Calu3 (cell line): ENCODE measurements at regions not wholly inside any gene's neighbourhood (a gene's known extent, or its start where the extent isn't known, plus 50 kb on each side); places are given as distances from the start of the nearest gene placed in this dataset.
"Not testable (repeated sequence)": the region's sequence is repeated elsewhere in the genome, so short reads cannot be mapped to it uniquely, and the experiment has no call there.

Experiments used
- BruUV-seq: library from RNA; stranded (reverse); fragments of 400-500 nt; replicated peaks from 2 replicates; lab custom pipeline; 2021; lab: Mats Ljungman, UMichigan
- CTCF ChIA-PET: fragments of 300-600 bp; sonication (Branson Sonifier 250); formaldehyde crosslinking; loops from one replicate; lab custom pipeline; 2022; ENCODE audit warnings: antibody characterized with exemption; lab: Charles Lee
- DNase-seq: peaks from one replicate; pipeline ENCODE4 v3.0.0; 2022
- H3K27ac Mint-ChIP-seq: one replicate; pipeline ENCODE4 v1.8.0; 2022; ENCODE audit warnings: mixed read lengths; ENCODE audit not compliant: unreplicated experiment
- H3K27me3 Mint-ChIP-seq: one replicate; pipeline ENCODE4 v1.8.0; 2022; ENCODE audit warnings: mixed read lengths; ENCODE audit not compliant: unreplicated experiment
- H3K36me3 Mint-ChIP-seq: one replicate; pipeline ENCODE4 v1.8.0; 2022; ENCODE audit warnings: mild to moderate bottlenecking, moderate library complexity, mixed read lengths; ENCODE audit not compliant: insufficient read depth, unreplicated experiment
- H3K4me1 Mint-ChIP-seq: one replicate; pipeline ENCODE4 v1.8.0; 2022; ENCODE audit warnings: mild to moderate bottlenecking, low read depth, mixed read lengths; ENCODE audit not compliant: unreplicated experiment
- H3K4me3 Mint-ChIP-seq: one replicate; pipeline ENCODE4 v1.8.0; 2022; ENCODE audit warnings: mild to moderate bottlenecking, low read depth, moderate library complexity, mixed read lengths; ENCODE audit not compliant: unreplicated experiment
- H3K9me3 Mint-ChIP-seq: one replicate; pipeline ENCODE4 v1.8.0; 2022; ENCODE audit warnings: low read depth, mixed read lengths; ENCODE audit not compliant: unreplicated experiment
- intact Hi-C: fragments of 100-400 bp; cut with micrococcal nuclease; formaldehyde crosslinking; loops from one replicate; pipeline ENCODE4 v1.10.0; 2022; ENCODE audit not compliant: unreplicated experiment
- TF ChIP-seq, protein P1 (sequence below): fragments of 200-600 bp; IDR thresholded peaks from one replicate; pipeline ENCODE4 v1.8.0; 2022; ENCODE audit warnings: antibody characterized with exemption; ENCODE audit not compliant: unreplicated experiment

DNA sequence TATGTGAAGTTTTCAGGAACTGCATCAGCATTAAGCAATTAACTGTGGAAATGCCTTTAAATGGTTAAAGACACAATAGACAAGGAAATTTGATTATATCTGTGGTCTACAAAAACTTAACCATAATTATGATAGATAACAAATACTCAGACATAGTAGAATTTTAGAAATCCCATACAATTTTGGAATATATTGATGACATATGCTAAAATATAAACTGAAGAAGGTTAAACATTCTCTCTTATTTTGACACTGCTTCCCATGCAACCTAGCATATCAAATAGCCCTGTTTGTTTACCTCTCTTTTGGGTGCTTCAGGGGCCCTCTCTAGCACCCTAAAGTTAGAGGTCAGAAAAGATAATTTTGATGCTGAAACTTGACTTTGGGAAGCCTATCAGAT lies 1274.8 kb upstream of the SLC39A10 start:
- Mint-ChIP-seq H3K27me3 (no peaks in the 10 kb centered on the region), H3K9me3 (peaks cover 4% of the 10 kb centered on the region), H3K4me1 (no peaks in the 10 kb centered on the region), H3K4me3 (no peak overlapping the region), H3K36me3 (no peaks in the 10 kb centered on the region), H3K27ac (no peak overlapping the region)
- CTCF ChIA-PET: no interaction called here
- no peak for DNase-seq
- no TSS peak for BruUV-seq
- intact Hi-C loops: no loop called here
- TF ChIP-seq, protein P1, sequence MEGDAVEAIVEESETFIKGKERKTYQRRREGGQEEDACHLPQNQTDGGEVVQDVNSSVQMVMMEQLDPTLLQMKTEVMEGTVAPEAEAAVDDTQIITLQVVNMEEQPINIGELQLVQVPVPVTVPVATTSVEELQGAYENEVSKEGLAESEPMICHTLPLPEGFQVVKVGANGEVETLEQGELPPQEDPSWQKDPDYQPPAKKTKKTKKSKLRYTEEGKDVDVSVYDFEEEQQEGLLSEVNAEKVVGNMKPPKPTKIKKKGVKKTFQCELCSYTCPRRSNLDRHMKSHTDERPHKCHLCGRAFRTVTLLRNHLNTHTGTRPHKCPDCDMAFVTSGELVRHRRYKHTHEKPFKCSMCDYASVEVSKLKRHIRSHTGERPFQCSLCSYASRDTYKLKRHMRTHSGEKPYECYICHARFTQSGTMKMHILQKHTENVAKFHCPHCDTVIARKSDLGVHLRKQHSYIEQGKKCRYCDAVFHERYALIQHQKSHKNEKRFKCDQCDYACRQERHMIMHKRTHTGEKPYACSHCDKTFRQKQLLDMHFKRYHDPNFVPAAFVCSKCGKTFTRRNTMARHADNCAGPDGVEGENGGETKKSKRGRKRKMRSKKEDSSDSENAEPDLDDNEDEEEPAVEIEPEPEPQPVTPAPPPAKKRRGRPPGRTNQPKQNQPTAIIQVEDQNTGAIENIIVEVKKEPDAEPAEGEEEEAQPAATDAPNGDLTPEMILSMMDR: no peak

- CTCF ChIA-PET: no interaction called here
- TF ChIP-seq, protein P1: no peak
- H3K27ac Mint-ChIP-seq: no peak overlapping the region
- intact Hi-C loops: no loop called here
- no peaks in the 10 kb centered on the region for H3K36me3 Mint-ChIP-seq
- H3K9me3 Mint-ChIP-seq: peaks cover 4% of the 10 kb centered on the region
- DNase-seq: no peak
- no peaks in the 10 kb centered on the region for H3K27me3 Mint-ChIP-seq
- H3K4me1 Mint-ChIP-seq: no peaks in the 10 kb centered on the region
- H3K4me3 Mint-ChIP-seq: no peak overlapping the region
- no TSS peak for BruUV-seq
Observed at GRCh38 chr2:194380011-194380410, 1277.0 kb upstream of the SLC39A10 start.

- BruUV-seq, H3K36me3 Mint-ChIP-seq, DNase-seq, H3K27ac Mint-ChIP-seq, H3K4me1 Mint-ChIP-seq, CTCF ChIA-PET, H3K27me3 Mint-ChIP-seq, H3K4me3 Mint-ChIP-seq, intact Hi-C loops: not testable (repeated sequence)
- H3K9me3 Mint-ChIP-seq: peaks cover 13% of the 10 kb centered on the region
Observed at GRCh38 chr2:194367390-194367789, 1289.6 kb upstream of the SLC39A10 start.

DNA sequence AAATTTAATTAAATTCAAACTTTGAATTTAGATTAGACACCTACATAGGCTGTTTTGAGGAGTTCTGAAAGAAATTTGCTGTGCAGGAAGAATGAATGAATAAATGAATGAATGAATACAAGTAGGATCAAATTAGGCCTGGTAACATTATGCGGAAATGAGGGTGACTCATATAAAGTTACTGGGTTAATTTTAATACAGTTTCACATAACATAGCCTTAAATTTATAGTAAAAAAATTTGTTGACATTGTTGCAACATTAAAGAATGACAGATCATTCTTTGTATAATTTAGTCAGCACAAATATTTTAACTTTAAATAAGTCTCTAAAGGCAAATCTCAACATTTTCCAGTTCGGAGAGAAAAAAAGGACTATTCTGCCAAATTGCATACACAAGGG lies 1293.1 kb upstream of the SLC39A10 start:
- Mint-ChIP-seq H3K27ac (no peak overlapping the region), H3K36me3 (no peaks in the 10 kb centered on the region)
- TF ChIP-seq, protein P1: no peak

GRCh38 chr2:194363295-194363694 lies 1293.7 kb upstream of the SLC39A10 start:
- Mint-ChIP-seq H3K27ac (no peak overlapping the region), H3K4me3 (no peak overlapping the region), H3K9me3 (peaks cover 13% of the 10 kb centered on the region), H3K27me3 (no peaks in the 10 kb centered on the region), H3K4me1 (no peaks in the 10 kb centered on the region), H3K36me3 (no peaks in the 10 kb centered on the region)
- CTCF ChIA-PET: no interaction called here
- TF ChIP-seq, protein P1: no peak
- no peak for DNase-seq
- intact Hi-C loops: no loop called here
- no TSS peak for BruUV-seq

More for the DNA sequence above, 1293.1 kb upstream of the SLC39A10 start:
- no TSS peak for BruUV-seq
- peaks cover 13% of the 10 kb centered on the region for H3K9me3 Mint-ChIP-seq
- H3K4me3 Mint-ChIP-seq: no peak overlapping the region
- intact Hi-C loops: no loop called here
- H3K4me1 Mint-ChIP-seq: no peaks in the 10 kb centered on the region
- DNase-seq: no peak
- no peaks in the 10 kb centered on the region for H3K27me3 Mint-ChIP-seq
- CTCF ChIA-PET: no interaction called here
